ENCODE measurements at regions not wholly inside any gene's neighbourhood (a gene's known extent, or its start where the extent isn't known, plus 50 kb on each side); places are given as distances from the start of the nearest gene placed in this dataset.
"Not testable (repeated sequence)": the region's sequence is repeated elsewhere in the genome, so short reads cannot be mapped to it uniquely, and the experiment has no call there.

DNA sequence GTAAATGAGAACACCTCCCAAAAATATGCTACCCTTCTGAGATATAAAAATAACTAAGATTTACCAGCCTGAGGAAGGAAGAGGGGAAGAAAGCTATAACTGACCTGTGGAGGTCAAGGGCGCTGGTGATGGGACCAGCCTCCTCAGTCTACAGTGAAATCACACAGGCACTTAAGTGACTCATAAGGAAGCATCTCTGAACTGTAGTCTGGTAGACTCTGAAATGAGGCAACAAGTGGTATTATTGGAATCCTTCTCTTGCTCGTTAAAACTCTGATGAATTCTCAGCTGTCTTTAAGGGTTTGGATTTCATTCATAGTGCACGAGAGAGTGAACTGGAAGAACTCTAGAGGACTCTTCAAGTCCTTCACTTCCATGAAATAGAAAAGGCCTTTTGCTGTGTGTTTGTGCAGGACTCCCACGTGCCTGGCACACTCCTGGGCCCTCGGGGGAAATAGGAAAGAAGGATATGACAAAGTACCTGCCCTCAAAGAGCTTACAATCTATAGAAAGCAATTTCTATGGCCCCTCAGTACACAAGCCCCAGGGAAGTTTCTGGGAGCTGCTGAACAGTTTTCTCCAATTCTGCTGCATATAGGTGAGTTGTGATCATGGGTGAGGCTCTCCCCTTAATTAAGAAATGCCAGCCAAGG, 231.8 kb upstream of the RREB1 start:
- 13% methylated on average over 5 of the region's 5 CpGs for WGBS (ENCODE audit: low lambda C conversion rate)
- Histone ChIP-seq H3K4me3 (ENCODE audit: low read depth in 2 of 2, low read length in 1 of 2) (no peak overlapping the region), H3K27me3 (ENCODE audit: insufficient read depth) (no peaks in the 10 kb centered on the region), H3K9me2 (no peaks in the 10 kb centered on the region), H3K79me2 (ENCODE audit: insufficient read depth) (no peaks in the 10 kb centered on the region), H3K36me3 (replicated peaks in 1 of 2; ENCODE audit: control insufficient read depth in 1 of 2, insufficient read depth in 2 of 2, low read length in 1 of 2) (no peaks in the 10 kb centered on the region), H3F3A (replicated peaks; ENCODE audit: insufficient read depth) (no peaks in the 10 kb centered on the region), H3K9ac (no peak overlapping the region), H3K9me3 (no peaks in the 10 kb centered on the region), H3K4me1 (ENCODE audit: control insufficient read depth in 1 of 2, insufficient read depth in 2 of 2, low read depth in 1 of 2, low read length in 1 of 2) (no peaks in the 10 kb centered on the region), H3K4me2 (no peak overlapping the region), H2AFZ (ENCODE audit: low read depth) (no peak overlapping the region), H4K20me1 (ENCODE audit: insufficient read depth) (no peaks in the 10 kb centered on the region), H3K27ac (ENCODE audit: low read depth in 2 of 2, low read length in 1 of 2) (no peak overlapping the region)
- TF ChIP-seq, protein P1, sequence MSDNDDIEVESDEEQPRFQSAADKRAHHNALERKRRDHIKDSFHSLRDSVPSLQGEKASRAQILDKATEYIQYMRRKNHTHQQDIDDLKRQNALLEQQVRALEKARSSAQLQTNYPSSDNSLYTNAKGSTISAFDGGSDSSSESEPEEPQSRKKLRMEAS (IDR thresholded peaks at IDR 0.05; ENCODE audit: low read depth): no peak
- peak; percentile 17; the same call in 1 of the 2 replicates for TF ChIP-seq FOSL2 (IDR thresholded peaks at IDR 0.05; ENCODE audit: borderline replicate concordance, low read depth)
- ChIA-PET POLR2A (no interaction called here), CTCF (no interaction called here)
- DNase-seq: no peak

- H3K9ac ChIP-seq; H3K4me3 ChIP-seq (ENCODE audit: low read depth in 2 of 2, low read length in 1 of 2); POLR2A ChIA-PET; H3K4me2 ChIP-seq; H3K79me2 ChIP-seq (ENCODE audit: insufficient read depth); H4K20me1 ChIP-seq (ENCODE audit: insufficient read depth); H3K9me3 ChIP-seq; H3K36me3 ChIP-seq (replicated peaks in 1 of 2; ENCODE audit: control insufficient read depth in 1 of 2, insufficient read depth in 2 of 2, low read length in 1 of 2); DNase-seq; H2AFZ ChIP-seq (ENCODE audit: low read depth); CTCF ChIA-PET; H3K9me2 ChIP-seq; H3K4me1 ChIP-seq (ENCODE audit: control insufficient read depth in 1 of 2, insufficient read depth in 2 of 2, low read depth in 1 of 2, low read length in 1 of 2); H3K27me3 ChIP-seq (ENCODE audit: insufficient read depth); H3K27ac ChIP-seq (ENCODE audit: low read depth in 2 of 2, low read length in 1 of 2); H3F3A ChIP-seq (replicated peaks; ENCODE audit: insufficient read depth): not testable (repeated sequence)
- WGBS (ENCODE audit: low lambda C conversion rate): 52% methylated on average over 5 of the region's 5 CpGs
Observed at GRCh38 chr6:6877792-6878191, 230.0 kb upstream of the RREB1 start.

GRCh38 chr6:6878887-6879585, 228.7 kb upstream of the RREB1 start:
- H3K4me2 ChIP-seq: no peak overlapping the region

DNA sequence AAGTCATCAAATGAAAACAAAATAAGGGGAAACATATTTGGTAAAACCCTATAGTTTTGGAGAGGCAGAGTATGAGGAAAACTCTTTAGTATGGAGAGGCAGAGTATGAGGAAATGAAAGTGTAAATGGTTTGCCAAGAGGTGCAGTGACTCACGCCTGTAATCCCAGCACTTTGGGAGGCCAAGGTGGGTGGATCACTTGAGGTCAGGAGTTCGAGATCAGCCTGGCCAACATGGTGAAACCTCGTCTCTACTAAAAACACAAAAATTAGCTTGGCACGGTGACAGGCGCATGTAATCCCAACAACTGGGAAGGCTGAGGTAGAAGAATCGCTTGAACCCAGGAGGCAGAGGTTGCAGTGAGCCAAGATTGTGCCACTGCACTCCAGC, 228.2 kb upstream of the RREB1 start:
- H3K4me1 ChIP-seq (ENCODE audit: control insufficient read depth in 1 of 2, insufficient read depth in 2 of 2, low read depth in 1 of 2, low read length in 1 of 2); H3K79me2 ChIP-seq (ENCODE audit: insufficient read depth); CTCF ChIA-PET; H3K4me3 ChIP-seq (ENCODE audit: low read depth in 2 of 2, low read length in 1 of 2); H3K27me3 ChIP-seq (ENCODE audit: insufficient read depth); H2AFZ ChIP-seq (ENCODE audit: low read depth); POLR2A ChIA-PET; H3K9ac ChIP-seq; H3K9me2 ChIP-seq; H3K36me3 ChIP-seq (replicated peaks in 1 of 2; ENCODE audit: control insufficient read depth in 1 of 2, insufficient read depth in 2 of 2, low read length in 1 of 2); H3F3A ChIP-seq (replicated peaks; ENCODE audit: insufficient read depth); H3K9me3 ChIP-seq; H3K27ac ChIP-seq (ENCODE audit: low read depth in 2 of 2, low read length in 1 of 2); DNase-seq; H3K4me2 ChIP-seq; H4K20me1 ChIP-seq (ENCODE audit: insufficient read depth): not testable (repeated sequence)
- WGBS (ENCODE audit: low lambda C conversion rate): 52% methylated on average over 6 of the region's 6 CpGs

More at GRCh38 chr6:6878887-6879585, 228.7 kb upstream of the RREB1 start:
- no peak for DNase-seq
- CTCF ChIA-PET: no interaction called here
- WGBS (ENCODE audit: low lambda C conversion rate): 18% methylated on average over 7 of the region's 7 CpGs
- TF ChIP-seq NRF1 (IDR thresholded peaks at IDR 0.05; ENCODE audit: low read depth, low read length): no peak
- H3K27me3 ChIP-seq (ENCODE audit: insufficient read depth): no peaks in the 10 kb centered on the region
- no peaks in the 10 kb centered on the region for H3K4me1 ChIP-seq (ENCODE audit: control insufficient read depth in 1 of 2, insufficient read depth in 2 of 2, low read depth in 1 of 2, low read length in 1 of 2)
- no peaks in the 10 kb centered on the region for H4K20me1 ChIP-seq (ENCODE audit: insufficient read depth)
- no peaks in the 10 kb centered on the region for H3F3A ChIP-seq (replicated peaks; ENCODE audit: insufficient read depth)
- H3K36me3 ChIP-seq (replicated peaks in 1 of 2; ENCODE audit: control insufficient read depth in 1 of 2, insufficient read depth in 2 of 2, low read length in 1 of 2): no peaks in the 10 kb centered on the region
- POLR2A ChIA-PET: no interaction called here
- H3K9me3 ChIP-seq: no peaks in the 10 kb centered on the region
- no peaks in the 10 kb centered on the region for H3K9me2 ChIP-seq
- no peak overlapping the region for H3K9ac ChIP-seq
- no peak overlapping the region for H3K27ac ChIP-seq (ENCODE audit: low read depth in 2 of 2, low read length in 1 of 2)
- no peak overlapping the region for H3K4me3 ChIP-seq (ENCODE audit: low read depth in 2 of 2, low read length in 1 of 2)
- no peaks in the 10 kb centered on the region for H3K79me2 ChIP-seq (ENCODE audit: insufficient read depth)
- no peak overlapping the region for H2AFZ ChIP-seq (ENCODE audit: low read depth)

Data from SK-N-SH (cell line).